ENCODE measurements at regions not wholly inside any gene's neighbourhood (a gene's known extent, or its start where the extent isn't known, plus 50 kb on each side); places are given as distances from the start of the nearest gene placed in this dataset.

- H3K9ac ChIP-seq (ENCODE audit: low read depth in 1 of 3, low read length in 3 of 3): no peak overlapping the region
- no peaks in the 10 kb centered on the region for H3K4me1 ChIP-seq (ENCODE audit: control insufficient read depth in 3 of 3, insufficient read depth in 3 of 3, low read length in 3 of 3)
- no peaks in the 10 kb centered on the region for H3K27me3 ChIP-seq (ENCODE audit: control insufficient read depth in 3 of 3, insufficient read depth in 3 of 3, low read length in 3 of 3)
- H3K4me3 ChIP-seq (ENCODE audit: low read length in 3 of 3): no peak overlapping the region
- no peaks in the 10 kb centered on the region for H3K36me3 ChIP-seq (ENCODE audit: control insufficient read depth in 3 of 3, insufficient read depth in 3 of 3, low read length in 3 of 3)
- no peaks in the 10 kb centered on the region for H3K9me3 ChIP-seq (ENCODE audit: control insufficient read depth in 3 of 3, low read length in 3 of 3)
- no peak overlapping the region for H3K27ac ChIP-seq (ENCODE audit: low read depth, low read length)
Observed at GRCh38 chr5:125207856-125208255, 461.4 kb upstream of the ZNF608 start.

DNA sequence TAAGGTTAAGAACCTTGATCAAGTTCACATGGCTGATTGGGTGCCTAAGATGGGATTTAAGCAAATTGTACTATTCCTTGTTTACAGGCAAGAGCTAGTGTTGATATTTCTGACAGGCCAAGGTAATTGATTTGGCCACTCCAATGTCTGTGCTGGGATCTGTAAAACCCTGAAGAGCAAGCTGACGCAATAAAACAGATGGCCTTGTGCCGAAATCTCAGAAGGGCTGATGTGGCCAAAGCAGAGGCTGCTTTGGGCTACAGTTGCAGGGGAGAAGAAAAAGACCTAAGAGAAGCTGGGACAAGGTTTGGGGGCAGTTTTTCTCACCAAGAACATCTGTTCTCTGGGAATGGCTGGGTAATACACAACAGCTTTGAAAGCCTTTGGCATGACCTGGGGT, 463.2 kb upstream of the ZNF608 start:
- Histone ChIP-seq H3K4me1 (ENCODE audit: control insufficient read depth in 3 of 3, insufficient read depth in 3 of 3, low read length in 3 of 3) (no peaks in the 10 kb centered on the region), H3K9ac (ENCODE audit: low read depth in 1 of 3, low read length in 3 of 3) (no peak overlapping the region), H3K27ac (ENCODE audit: low read depth, low read length) (no peak overlapping the region), H3K9me3 (ENCODE audit: control insufficient read depth in 3 of 3, low read length in 3 of 3) (no peaks in the 10 kb centered on the region), H3K4me3 (ENCODE audit: low read length in 3 of 3) (no peak overlapping the region), H3K27me3 (ENCODE audit: control insufficient read depth in 3 of 3, insufficient read depth in 3 of 3, low read length in 3 of 3) (no peaks in the 10 kb centered on the region), H3K36me3 (ENCODE audit: control insufficient read depth in 3 of 3, insufficient read depth in 3 of 3, low read length in 3 of 3) (no peaks in the 10 kb centered on the region)

- no peaks in the 10 kb centered on the region for H3K27me3 ChIP-seq (ENCODE audit: control insufficient read depth in 3 of 3, insufficient read depth in 3 of 3, low read length in 3 of 3)
Observed at GRCh38 chr5:125210242-125210947, 464.0 kb upstream of the ZNF608 start.

GRCh38 chr5:125214080-125214479, 467.6 kb upstream of the ZNF608 start:
- Histone ChIP-seq H3K4me1 (ENCODE audit: control insufficient read depth in 3 of 3, insufficient read depth in 3 of 3, low read length in 3 of 3) (no peaks in the 10 kb centered on the region), H3K9me3 (ENCODE audit: control insufficient read depth in 3 of 3, low read length in 3 of 3) (no peaks in the 10 kb centered on the region), H3K4me3 (ENCODE audit: low read length in 3 of 3) (no peak overlapping the region), H3K36me3 (ENCODE audit: control insufficient read depth in 3 of 3, insufficient read depth in 3 of 3, low read length in 3 of 3) (no peaks in the 10 kb centered on the region), H3K27ac (ENCODE audit: low read depth, low read length) (no peak overlapping the region), H3K9ac (ENCODE audit: low read depth in 1 of 3, low read length in 3 of 3) (no peak overlapping the region), H3K27me3 (ENCODE audit: control insufficient read depth in 3 of 3, insufficient read depth in 3 of 3, low read length in 3 of 3) (no peaks in the 10 kb centered on the region)

More at GRCh38 chr5:125210242-125210947, 464.0 kb upstream of the ZNF608 start:
- Histone ChIP-seq H3K9me3 (ENCODE audit: control insufficient read depth in 3 of 3, low read length in 3 of 3) (no peaks in the 10 kb centered on the region), H3K4me3 (ENCODE audit: low read length in 3 of 3) (no peak overlapping the region), H3K4me1 (ENCODE audit: control insufficient read depth in 3 of 3, insufficient read depth in 3 of 3, low read length in 3 of 3) (no peaks in the 10 kb centered on the region), H3K36me3 (ENCODE audit: control insufficient read depth in 3 of 3, insufficient read depth in 3 of 3, low read length in 3 of 3) (no peaks in the 10 kb centered on the region), H3K27ac (ENCODE audit: low read depth, low read length) (no peak overlapping the region), H3K9ac (ENCODE audit: low read depth in 1 of 3, low read length in 3 of 3) (no peak overlapping the region)

DNA sequence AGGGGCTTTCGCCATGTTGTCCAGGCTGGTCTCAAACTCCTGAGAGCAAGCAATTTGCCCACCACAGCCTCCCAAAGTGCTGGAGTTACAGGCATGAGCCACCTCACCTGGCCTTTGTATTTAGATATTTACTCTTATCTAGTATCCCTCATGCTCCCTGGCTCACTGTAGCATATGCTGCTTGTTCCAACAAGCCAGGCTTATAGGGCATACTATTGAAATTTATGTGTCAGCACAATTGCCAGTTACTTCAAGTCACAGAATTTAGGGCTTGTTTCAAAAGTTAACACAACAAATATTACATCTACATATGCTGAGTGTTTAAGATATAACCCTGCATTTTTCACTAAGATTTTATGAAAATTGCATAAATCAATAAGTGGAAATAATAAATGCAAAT, 469.2 kb upstream of the ZNF608 start:
- no peak overlapping the region for H3K4me3 ChIP-seq (ENCODE audit: low read length in 3 of 3)
- H3K9me3 ChIP-seq (ENCODE audit: control insufficient read depth in 3 of 3, low read length in 3 of 3): no peaks in the 10 kb centered on the region
- H3K27ac ChIP-seq (ENCODE audit: low read depth, low read length): no peak overlapping the region
- H3K27me3 ChIP-seq (ENCODE audit: control insufficient read depth in 3 of 3, insufficient read depth in 3 of 3, low read length in 3 of 3): no peaks in the 10 kb centered on the region
- no peaks in the 10 kb centered on the region for H3K4me1 ChIP-seq (ENCODE audit: control insufficient read depth in 3 of 3, insufficient read depth in 3 of 3, low read length in 3 of 3)
- no peak overlapping the region for H3K9ac ChIP-seq (ENCODE audit: low read depth in 1 of 3, low read length in 3 of 3)
- H3K36me3 ChIP-seq (ENCODE audit: control insufficient read depth in 3 of 3, insufficient read depth in 3 of 3, low read length in 3 of 3): no peaks in the 10 kb centered on the region

- Histone ChIP-seq H3K9me3 (ENCODE audit: control insufficient read depth in 3 of 3, low read length in 3 of 3) (no peaks in the 10 kb centered on the region), H3K4me1 (ENCODE audit: control insufficient read depth in 3 of 3, insufficient read depth in 3 of 3, low read length in 3 of 3) (no peaks in the 10 kb centered on the region), H3K27me3 (ENCODE audit: control insufficient read depth in 3 of 3, insufficient read depth in 3 of 3, low read length in 3 of 3) (no peaks in the 10 kb centered on the region), H3K4me3 (ENCODE audit: low read length in 3 of 3) (no peak overlapping the region), H3K9ac (ENCODE audit: low read depth in 1 of 3, low read length in 3 of 3) (no peak overlapping the region), H3K27ac (ENCODE audit: low read depth, low read length) (no peak overlapping the region), H3K36me3 (ENCODE audit: control insufficient read depth in 3 of 3, insufficient read depth in 3 of 3, low read length in 3 of 3) (no peaks in the 10 kb centered on the region)
Observed at GRCh38 chr5:125219710-125220109, 473.3 kb upstream of the ZNF608 start.

DNA sequence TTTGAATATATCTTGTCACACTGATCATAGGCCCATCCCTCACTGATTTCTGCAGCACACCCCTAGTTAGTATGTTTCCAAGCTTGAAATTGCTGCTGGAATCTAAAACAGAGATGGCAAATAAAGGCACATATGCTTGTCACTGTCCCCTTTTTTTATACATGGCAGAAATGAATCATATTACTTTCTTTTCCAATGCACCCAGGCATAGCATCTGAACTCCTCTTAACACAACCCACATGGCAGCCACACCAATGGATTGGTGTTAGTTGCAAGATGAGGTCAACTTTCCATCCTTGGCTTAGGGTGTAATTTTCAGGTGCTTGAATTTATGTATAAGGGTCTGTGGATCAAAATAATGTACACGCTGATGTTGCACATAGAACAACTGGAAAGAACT, 473.8 kb upstream of the ZNF608 start:
- no peaks in the 10 kb centered on the region for H3K36me3 ChIP-seq (ENCODE audit: control insufficient read depth in 3 of 3, insufficient read depth in 3 of 3, low read length in 3 of 3)

GRCh38 chr5:125222597-125223240, 476.3 kb upstream of the ZNF608 start:
- Histone ChIP-seq H3K4me1 (ENCODE audit: control insufficient read depth in 3 of 3, insufficient read depth in 3 of 3, low read length in 3 of 3) (no peaks in the 10 kb centered on the region), H3K36me3 (ENCODE audit: control insufficient read depth in 3 of 3, insufficient read depth in 3 of 3, low read length in 3 of 3) (no peaks in the 10 kb centered on the region), H3K9ac (ENCODE audit: low read depth in 1 of 3, low read length in 3 of 3) (no peak overlapping the region), H3K27ac (ENCODE audit: low read depth, low read length) (no peak overlapping the region), H3K27me3 (ENCODE audit: control insufficient read depth in 3 of 3, insufficient read depth in 3 of 3, low read length in 3 of 3) (no peaks in the 10 kb centered on the region), H3K9me3 (ENCODE audit: control insufficient read depth in 3 of 3, low read length in 3 of 3) (no peaks in the 10 kb centered on the region), H3K4me3 (ENCODE audit: low read length in 3 of 3) (no peak overlapping the region)

More for the DNA sequence above, 473.8 kb upstream of the ZNF608 start:
- Histone ChIP-seq H3K9ac (ENCODE audit: low read depth in 1 of 3, low read length in 3 of 3) (no peak overlapping the region), H3K27ac (ENCODE audit: low read depth, low read length) (no peak overlapping the region), H3K4me1 (ENCODE audit: control insufficient read depth in 3 of 3, insufficient read depth in 3 of 3, low read length in 3 of 3) (no peaks in the 10 kb centered on the region), H3K27me3 (ENCODE audit: control insufficient read depth in 3 of 3, insufficient read depth in 3 of 3, low read length in 3 of 3) (no peaks in the 10 kb centered on the region), H3K4me3 (ENCODE audit: low read length in 3 of 3) (no peak overlapping the region), H3K9me3 (ENCODE audit: control insufficient read depth in 3 of 3, low read length in 3 of 3) (no peaks in the 10 kb centered on the region)

DNA sequence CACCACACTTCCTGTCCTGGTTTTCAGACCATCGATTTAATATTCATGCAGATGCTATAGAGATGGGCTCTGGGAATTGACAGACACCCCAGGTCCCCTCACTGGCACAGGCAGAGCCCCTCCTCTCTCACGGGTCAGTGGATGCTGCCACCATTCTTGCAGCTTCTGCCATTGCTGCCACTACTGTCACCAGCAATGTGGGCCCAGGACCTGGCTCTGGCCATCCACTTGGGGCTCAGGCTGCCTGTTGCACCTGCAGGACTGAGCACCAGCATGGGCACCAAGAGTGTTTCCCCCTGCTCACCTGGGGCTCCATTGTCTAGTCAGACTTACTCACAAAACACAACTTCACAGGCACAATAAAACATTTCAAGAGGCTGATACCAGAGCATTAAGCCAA, 479.0 kb upstream of the ZNF608 start:
- Histone ChIP-seq H3K27me3 (ENCODE audit: control insufficient read depth in 3 of 3, insufficient read depth in 3 of 3, low read length in 3 of 3) (no peaks in the 10 kb centered on the region), H3K36me3 (ENCODE audit: control insufficient read depth in 3 of 3, insufficient read depth in 3 of 3, low read length in 3 of 3) (no peaks in the 10 kb centered on the region), H3K4me3 (ENCODE audit: low read length in 3 of 3) (no peak overlapping the region), H3K4me1 (ENCODE audit: control insufficient read depth in 3 of 3, insufficient read depth in 3 of 3, low read length in 3 of 3) (no peaks in the 10 kb centered on the region), H3K9me3 (ENCODE audit: control insufficient read depth in 3 of 3, low read length in 3 of 3) (no peaks in the 10 kb centered on the region), H3K27ac (ENCODE audit: low read depth, low read length) (no peak overlapping the region), H3K9ac (ENCODE audit: low read depth in 1 of 3, low read length in 3 of 3) (no peak overlapping the region)

GRCh38 chr5:125226825-125227224, 480.4 kb upstream of the ZNF608 start:
- H3K27me3 ChIP-seq (ENCODE audit: control insufficient read depth in 3 of 3, insufficient read depth in 3 of 3, low read length in 3 of 3): no peaks in the 10 kb centered on the region
- no peaks in the 10 kb centered on the region for H3K9me3 ChIP-seq (ENCODE audit: control insufficient read depth in 3 of 3, low read length in 3 of 3)
- no peaks in the 10 kb centered on the region for H3K4me1 ChIP-seq (ENCODE audit: control insufficient read depth in 3 of 3, insufficient read depth in 3 of 3, low read length in 3 of 3)
- no peak overlapping the region for H3K4me3 ChIP-seq (ENCODE audit: low read length in 3 of 3)
- no peak overlapping the region for H3K27ac ChIP-seq (ENCODE audit: low read depth, low read length)
- no peak overlapping the region for H3K9ac ChIP-seq (ENCODE audit: low read depth in 1 of 3, low read length in 3 of 3)
- H3K36me3 ChIP-seq (ENCODE audit: control insufficient read depth in 3 of 3, insufficient read depth in 3 of 3, low read length in 3 of 3): no peaks in the 10 kb centered on the region
